ENCODE measurements at regions not wholly inside any gene's neighbourhood (a gene's known extent, or its start where the extent isn't known, plus 50 kb on each side); places are given as distances from the start of the nearest gene placed in this dataset.

GRCh38 chr5:4698596-4698995 is 441.5 kb upstream of the ADAMTS16 start:
- Histone ChIP-seq H4K20me1 (ENCODE audit: control insufficient read depth, insufficient read depth, low read length, poor library complexity, severe bottlenecking) (no peaks in the 10 kb centered on the region), H3K79me2 (ENCODE audit: control insufficient read depth, insufficient read depth, low read length) (no peaks in the 10 kb centered on the region), H3K4me3 (ENCODE audit: control extremely low read depth in 1 of 5, extremely low read depth in 1 of 5, insufficient read depth in 1 of 5, low read depth in 2 of 5, low read length in 4 of 5) (no peak overlapping the region), H3K27me3 (replicated peaks in 1 of 4; ENCODE audit: control extremely low read depth in 1 of 4, control insufficient read depth in 3 of 4, insufficient read depth in 4 of 4, low read length in 3 of 4) (no peaks in the 10 kb centered on the region), H3K9me3 (ENCODE audit: control extremely low read depth in 1 of 3, control insufficient read depth in 2 of 3, insufficient read depth in 1 of 3, low read length in 2 of 3) (no peaks in the 10 kb centered on the region), H2AFZ (ENCODE audit: insufficient read depth, low read depth, low read length, poor library complexity, severe bottlenecking) (no peak overlapping the region), H3K4me1 (ENCODE audit: control insufficient read depth in 2 of 2, insufficient read depth in 2 of 2, low read length in 2 of 2) (no peaks in the 10 kb centered on the region), H3K36me3 (replicated peaks in 1 of 2; ENCODE audit: control extremely low read depth in 1 of 2, control insufficient read depth in 1 of 2, extremely low read depth in 1 of 2, insufficient read depth in 2 of 2, low read length in 1 of 2) (no peaks in the 10 kb centered on the region), H3K27ac (ENCODE audit: low read length in 2 of 2) (no peak overlapping the region), H3K4me2 (replicated peaks; ENCODE audit: low read depth, low read length, poor library complexity, severe bottlenecking) (no peak overlapping the region), H3K9ac (ENCODE audit: low read length) (no peak overlapping the region)
- WGBS (ENCODE audit: insufficient coverage) = 100% methylated on average over 3 of the region's 6 CpGs
- ChIA-PET CTCF (no interaction called here), POLR2A (no interaction called here)
- no peak for TF ChIP-seq CTCF (IDR thresholded peaks at IDR 0.05)
- no peak for TF ChIP-seq EZH2 (IDR thresholded peaks at IDR 0.05; ENCODE audit: borderline replicate concordance, insufficient read depth, low read depth, low read length, poor library complexity, severe bottlenecking)
- no peak overlapping the region for H3K27ac Mint-ChIP-seq
- DNase-seq (no peak), ATAC-seq (ENCODE audit: low read depth) (no peak)
- no peak overlapping the region for H3K4me3 Mint-ChIP-seq
- no peaks in the 10 kb centered on the region for H3K4me1 Mint-ChIP-seq
- no peaks in the 10 kb centered on the region for H3K9me3 Mint-ChIP-seq (ENCODE audit: insufficient read depth)
- intact Hi-C loops (cut with micrococcal nuclease) = no loop called here
- no peaks in the 10 kb centered on the region for H3K27me3 Mint-ChIP-seq

GRCh38 chr5:4699592-4699991 is 440.5 kb upstream of the ADAMTS16 start:
- Mint-ChIP-seq H3K4me1 (no peaks in the 10 kb centered on the region), H3K27ac (no peak overlapping the region), H3K27me3 (no peaks in the 10 kb centered on the region), H3K4me3 (no peak overlapping the region), H3K9me3 (ENCODE audit: insufficient read depth) (no peaks in the 10 kb centered on the region)
- ATAC-seq (ENCODE audit: low read depth) (no peak), DNase-seq (no peak)
- no peaks in the 10 kb centered on the region for H3K27me3 ChIP-seq (replicated peaks in 1 of 4; ENCODE audit: control extremely low read depth in 1 of 4, control insufficient read depth in 3 of 4, insufficient read depth in 4 of 4, low read length in 3 of 4)
- H2AFZ ChIP-seq (ENCODE audit: insufficient read depth, low read depth, low read length, poor library complexity, severe bottlenecking) = no peak overlapping the region
- TF ChIP-seq CTCF (IDR thresholded peaks at IDR 0.05) = no peak
- no peak for TF ChIP-seq EZH2 (IDR thresholded peaks at IDR 0.05; ENCODE audit: borderline replicate concordance, insufficient read depth, low read depth, low read length, poor library complexity, severe bottlenecking)
- no peaks in the 10 kb centered on the region for H3K79me2 ChIP-seq (ENCODE audit: control insufficient read depth, insufficient read depth, low read length)
- no peak overlapping the region for H3K27ac ChIP-seq (ENCODE audit: low read length in 2 of 2)
- POLR2A ChIA-PET = no interaction called here
- no peaks in the 10 kb centered on the region for H4K20me1 ChIP-seq (ENCODE audit: control insufficient read depth, insufficient read depth, low read length, poor library complexity, severe bottlenecking)
- CTCF ChIA-PET = no interaction called here
- H3K9me3 ChIP-seq (ENCODE audit: control extremely low read depth in 1 of 3, control insufficient read depth in 2 of 3, insufficient read depth in 1 of 3, low read length in 2 of 3) = no peaks in the 10 kb centered on the region
- no peak overlapping the region for H3K9ac ChIP-seq (ENCODE audit: low read length)
- H3K4me2 ChIP-seq (replicated peaks; ENCODE audit: low read depth, low read length, poor library complexity, severe bottlenecking) = no peak overlapping the region
- intact Hi-C loops (cut with micrococcal nuclease) = no loop called here
- H3K4me3 ChIP-seq (ENCODE audit: control extremely low read depth in 1 of 5, extremely low read depth in 1 of 5, insufficient read depth in 1 of 5, low read depth in 2 of 5, low read length in 4 of 5) = no peak overlapping the region
- WGBS (ENCODE audit: insufficient coverage) = 86% methylated on average over 5 of the region's 6 CpGs
- no peaks in the 10 kb centered on the region for H3K4me1 ChIP-seq (ENCODE audit: control insufficient read depth in 2 of 2, insufficient read depth in 2 of 2, low read length in 2 of 2)
- no peaks in the 10 kb centered on the region for H3K36me3 ChIP-seq (replicated peaks in 1 of 2; ENCODE audit: control extremely low read depth in 1 of 2, control insufficient read depth in 1 of 2, extremely low read depth in 1 of 2, insufficient read depth in 2 of 2, low read length in 1 of 2)
